ENCODE measurements at regions not wholly inside any gene's neighbourhood (a gene's known extent, or its start where the extent isn't known, plus 50 kb on each side); places are given as distances from the start of the nearest gene placed in this dataset.
"Not testable (repeated sequence)": the region's sequence is repeated elsewhere in the genome, so short reads cannot be mapped to it uniquely, and the experiment has no call there.

DNA sequence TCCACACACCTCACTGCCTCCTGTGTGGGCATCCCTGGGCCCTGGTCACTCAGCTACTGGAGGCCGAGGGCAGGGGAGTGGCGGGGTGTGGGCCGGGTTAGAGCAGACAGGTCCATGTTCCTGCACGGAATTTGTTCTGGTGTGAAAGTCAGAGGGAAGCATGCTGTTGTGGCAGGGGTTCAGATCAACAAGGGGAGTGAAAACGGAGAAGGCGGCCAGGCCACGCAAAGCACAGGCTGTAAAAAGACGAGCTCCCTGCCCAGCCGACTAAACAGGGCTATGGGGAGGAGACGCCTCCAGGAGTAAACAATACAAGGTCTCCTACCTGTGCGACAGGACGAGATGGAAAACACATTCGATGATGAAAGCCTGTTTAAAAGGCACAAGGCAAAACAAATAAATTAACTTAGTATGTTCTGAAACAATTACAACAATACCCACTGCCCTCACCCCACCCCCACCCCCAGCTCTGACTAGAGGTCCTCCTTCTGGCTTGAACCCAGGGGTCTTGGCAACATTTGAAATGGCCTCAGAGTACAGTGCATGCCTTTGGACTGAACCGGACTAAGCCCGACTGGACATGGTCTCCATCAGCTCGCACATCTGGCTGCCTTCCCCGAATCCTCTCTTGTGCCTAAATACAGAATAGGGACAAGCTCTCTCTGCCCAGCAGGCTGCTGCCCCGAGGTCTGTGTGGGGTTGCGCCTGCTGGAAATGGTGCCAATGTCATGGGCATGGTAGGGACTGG is 274.9 kb upstream of the DIO3 start:
- no peak for DNase-seq (ENCODE audit: low read depth)

DNA sequence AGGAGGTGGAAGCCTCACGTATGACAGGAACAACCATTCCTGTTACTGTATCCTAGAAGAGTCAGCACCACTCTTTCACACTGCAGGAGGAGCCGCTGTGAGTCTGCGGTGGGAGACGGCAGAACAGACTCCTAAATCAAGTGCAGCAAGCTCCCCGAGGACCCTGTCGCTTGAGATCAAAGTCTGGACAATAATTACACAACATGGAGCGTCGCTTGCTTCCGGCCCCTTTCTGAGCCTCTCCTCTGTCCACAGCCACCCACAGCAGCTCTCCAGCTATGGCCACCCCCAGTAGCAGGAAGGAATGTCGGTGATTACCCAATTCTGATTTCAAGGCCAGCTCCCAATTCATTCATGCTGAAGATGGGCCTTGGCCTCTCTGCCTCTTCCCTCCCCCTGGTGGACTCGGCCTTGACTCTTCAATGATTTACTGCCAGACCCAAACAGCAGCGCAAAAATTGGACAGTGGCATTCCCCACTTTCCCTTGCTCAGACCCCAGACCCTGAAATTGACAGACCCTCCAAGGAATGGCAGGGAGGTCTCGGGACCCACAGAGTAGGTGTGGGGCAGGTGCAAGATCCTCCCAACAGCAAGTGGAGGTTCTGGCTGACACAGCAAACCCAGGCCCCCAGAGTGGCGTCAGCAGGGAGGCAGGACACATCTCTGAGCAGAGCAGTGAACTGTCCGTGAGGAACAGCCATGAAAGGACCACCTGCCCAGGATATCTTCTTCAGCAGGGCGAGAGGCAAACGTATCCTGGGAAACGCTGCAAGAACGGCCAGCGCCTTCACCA is 272.7 kb upstream of the DIO3 start:
- no peak for DNase-seq (ENCODE audit: low read depth)

DNA sequence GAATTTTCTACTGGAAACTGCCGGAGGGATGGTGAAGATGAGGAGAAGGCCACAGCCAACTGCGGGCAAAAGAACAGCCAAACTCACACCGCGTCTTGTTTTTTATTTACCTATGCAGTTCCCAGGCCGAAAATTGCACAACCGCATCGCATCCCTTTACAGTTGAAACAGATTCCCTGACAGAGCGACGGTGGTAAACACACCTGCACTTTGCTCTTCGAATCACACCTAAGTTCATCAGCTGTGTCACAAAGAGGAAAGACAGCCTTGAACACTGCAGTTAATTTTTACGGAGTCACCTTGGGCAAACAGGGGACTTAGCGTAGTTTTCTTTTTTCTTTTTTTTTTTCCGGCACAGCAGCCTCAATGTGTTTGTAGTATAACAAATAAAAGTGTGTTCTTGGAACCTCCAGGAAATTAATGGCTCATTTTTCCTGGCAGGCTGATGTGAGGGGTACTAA is 272.0 kb upstream of the DIO3 start:
- DNase-seq (ENCODE audit: low read depth) = no peak

DNA sequence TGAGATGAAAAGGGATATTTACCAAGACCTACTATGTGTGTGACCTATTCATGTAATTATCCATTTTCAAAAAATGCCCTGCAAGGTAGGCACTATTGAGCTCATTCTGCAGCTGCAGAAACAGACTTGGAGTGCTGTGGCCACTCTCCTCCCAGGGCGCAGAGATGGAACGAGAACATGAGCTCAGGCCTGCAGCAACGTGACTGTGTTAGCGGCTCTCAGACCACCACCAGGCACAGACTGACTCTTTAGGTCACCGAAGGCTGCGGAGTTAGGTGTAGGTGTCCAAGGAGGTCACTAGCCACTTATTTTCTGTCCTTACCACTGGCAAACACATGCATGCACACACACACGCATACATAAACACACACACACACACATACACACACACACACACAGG is 271.4 kb upstream of the DIO3 start:
- DNase-seq (ENCODE audit: low read depth) = no peak

DNA sequence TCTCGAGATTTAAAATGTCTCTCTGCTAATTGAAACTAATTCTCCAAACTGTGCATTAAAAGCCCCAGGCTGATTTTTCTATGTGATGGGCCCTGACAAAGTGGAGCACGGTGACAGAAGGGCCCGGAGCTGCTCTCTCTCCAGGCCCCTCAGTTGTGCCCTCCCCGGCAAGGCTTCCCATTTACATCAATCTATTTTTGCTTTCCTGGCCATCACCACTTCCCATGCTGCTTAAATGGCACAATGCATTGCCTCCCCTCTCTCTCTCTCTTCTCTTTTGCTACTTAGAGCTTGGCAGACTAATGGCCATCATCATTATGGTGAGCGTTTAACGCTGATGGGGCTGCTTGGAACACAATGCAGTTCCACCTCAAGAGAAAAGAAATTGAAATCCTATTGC is 270.7 kb upstream of the DIO3 start:
- no peak for DNase-seq (ENCODE audit: low read depth)

DNA sequence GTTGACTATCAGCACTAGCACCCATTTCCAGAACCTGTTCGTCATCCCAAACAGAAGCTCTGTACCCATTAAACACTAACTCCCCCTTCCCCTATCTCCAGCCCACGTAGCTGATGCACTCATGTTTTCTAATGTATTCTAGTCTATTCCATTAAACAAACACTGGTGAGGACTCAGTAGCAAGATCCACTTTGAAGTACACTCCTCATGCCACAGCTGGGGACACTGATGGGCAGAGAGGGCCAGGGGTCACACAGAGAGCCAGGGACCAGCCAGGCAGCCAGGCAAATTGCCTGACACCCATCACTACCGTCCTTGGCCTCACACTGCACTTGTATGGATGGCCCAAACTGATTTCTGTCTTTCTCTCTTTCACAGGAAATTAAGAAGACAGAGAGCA is 269.9 kb upstream of the DIO3 start:
- no peak for DNase-seq (ENCODE audit: low read depth)

DNA sequence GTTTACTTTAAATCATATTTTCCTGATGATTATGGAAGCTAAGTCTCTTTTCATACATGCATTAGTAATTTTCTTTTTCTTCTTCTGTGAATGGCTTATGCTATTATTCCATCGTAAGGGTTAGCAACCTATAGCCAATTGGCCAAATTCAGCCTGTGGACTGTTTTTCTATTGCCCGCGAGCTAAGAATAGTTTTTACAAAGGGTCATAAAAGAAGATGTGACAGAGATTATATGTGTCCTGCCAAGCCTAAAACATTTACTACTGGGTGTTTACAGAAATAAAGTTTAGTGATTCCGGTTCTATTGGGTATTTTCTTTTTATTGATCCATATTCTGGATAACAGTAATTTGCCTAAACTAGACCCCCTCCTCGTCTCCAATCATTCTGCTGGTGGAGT is 268.8 kb upstream of the DIO3 start:
- DNase-seq (ENCODE audit: low read depth) = no peak

DNA sequence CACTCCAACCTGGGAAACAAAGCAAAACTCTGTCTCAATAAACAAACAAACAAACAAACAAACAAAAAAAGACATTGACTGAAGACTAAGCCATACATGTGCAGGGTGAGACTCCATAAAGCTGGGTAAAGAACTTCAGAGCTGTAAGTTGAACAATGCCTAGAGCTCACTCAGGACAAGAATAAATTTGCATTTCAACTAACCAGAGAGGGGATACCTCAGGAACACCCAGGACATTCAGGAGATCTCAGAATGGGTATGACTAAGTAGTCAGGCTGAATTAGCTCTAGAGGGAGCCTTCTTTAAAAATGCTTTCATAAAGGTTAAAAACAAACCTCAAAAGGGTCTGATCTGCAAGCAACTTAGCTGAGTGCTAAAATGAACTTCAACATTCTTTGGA is 267.7 kb upstream of the DIO3 start:
- no peak for DNase-seq (ENCODE audit: low read depth)

DNA sequence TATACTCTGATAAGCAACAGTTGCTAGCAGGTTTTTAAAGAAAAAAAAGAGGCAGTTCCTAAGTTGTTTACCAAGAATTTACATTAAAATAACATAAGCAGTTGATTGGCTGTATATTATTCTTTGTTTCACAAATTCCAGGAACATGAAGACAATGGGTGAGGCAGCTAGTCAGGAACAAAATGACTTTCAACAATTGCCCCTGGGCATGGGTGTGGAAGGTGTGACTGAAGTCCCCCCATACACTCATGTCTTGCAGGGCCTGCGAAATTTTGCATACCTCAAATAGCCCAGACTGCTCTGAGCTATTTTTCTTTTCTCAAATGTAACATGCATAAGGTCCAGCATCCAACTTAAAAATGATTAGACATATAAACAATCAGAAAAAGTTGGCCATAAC is 267.2 kb upstream of the DIO3 start:
- DNase-seq (ENCODE audit: low read depth) = no peak

DNA sequence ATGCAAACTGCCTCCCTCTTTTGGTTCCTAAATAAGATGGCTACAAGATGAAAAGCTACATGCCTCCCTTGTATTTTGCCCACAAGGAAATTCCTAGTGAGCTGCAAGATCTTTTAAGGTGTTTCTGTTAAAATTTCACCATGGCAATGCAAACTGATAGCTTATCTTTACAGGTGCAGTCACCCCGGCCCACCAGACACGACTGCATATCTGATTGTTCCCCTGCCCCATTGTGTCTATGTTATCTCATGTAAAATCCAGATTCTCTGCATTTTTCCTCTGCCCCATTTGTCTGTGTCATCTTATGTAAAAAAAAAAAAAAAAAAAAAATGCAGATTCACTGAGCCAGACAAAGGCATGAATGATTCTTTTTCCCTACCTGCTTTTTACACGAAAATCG is 261.5 kb upstream of the DIO3 start:
- not testable (repeated sequence) for DNase-seq (ENCODE audit: low read depth)

DNA sequence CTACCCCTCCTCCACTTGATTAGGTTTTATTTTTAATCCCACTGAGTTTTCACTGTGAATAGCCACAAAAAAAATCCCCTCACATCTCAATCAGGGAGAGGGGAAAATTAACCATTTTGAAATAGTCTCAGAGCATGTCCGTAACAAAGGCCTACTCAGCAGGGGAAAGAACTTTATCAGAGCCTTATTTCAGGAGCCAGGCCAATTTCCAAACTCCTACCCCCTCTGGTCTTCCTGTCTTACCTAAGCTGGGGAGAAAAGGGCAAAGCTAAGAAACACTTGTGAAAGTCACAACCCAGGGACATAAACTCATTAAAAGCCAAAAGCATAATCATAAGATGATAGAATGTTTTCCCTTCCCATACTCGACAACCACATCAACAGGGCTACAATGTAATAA is 260.3 kb upstream of the DIO3 start:
- no peak for DNase-seq (ENCODE audit: low read depth)

DNA sequence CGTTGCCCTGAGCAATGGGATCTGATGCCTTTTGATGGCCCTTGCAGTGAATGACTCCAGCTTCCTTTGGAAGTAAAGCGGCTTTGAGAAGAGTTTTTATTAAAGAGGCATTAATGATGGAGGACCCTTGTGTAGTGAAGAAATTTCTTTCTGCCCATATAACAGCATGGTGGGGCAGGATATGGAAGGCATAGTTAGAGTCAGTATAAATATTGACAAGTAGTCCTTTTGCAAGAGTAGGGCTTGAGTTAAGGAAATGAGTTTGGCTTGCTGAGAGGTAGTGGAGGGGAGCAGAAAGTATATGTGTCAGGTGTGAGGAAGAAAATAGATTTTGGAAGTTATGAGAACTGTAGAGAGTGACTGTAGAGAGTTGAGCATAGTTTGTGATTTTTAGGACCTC is 254.1 kb upstream of the DIO3 start:
- DNase-seq (ENCODE audit: low read depth) = not testable (repeated sequence)

DNA sequence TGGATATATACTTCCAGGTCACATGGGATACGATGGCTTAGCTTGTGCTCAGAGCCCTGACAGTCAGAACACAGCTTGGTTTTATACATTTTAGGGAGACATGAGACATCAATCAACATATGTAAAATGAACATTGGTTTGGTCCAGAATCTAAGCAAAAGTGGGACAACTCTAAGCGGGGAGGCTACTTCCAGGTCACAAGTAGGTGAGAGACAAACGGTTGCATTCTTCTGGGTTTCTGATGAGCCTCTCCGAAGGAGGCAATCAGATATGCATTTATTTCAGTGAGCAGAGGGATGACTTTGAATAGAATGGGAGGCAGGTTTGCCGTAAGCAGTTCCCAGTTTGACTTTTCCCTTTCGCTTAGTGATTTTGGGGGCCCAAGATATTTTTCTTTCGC is 250.1 kb upstream of the DIO3 start:
- not testable (repeated sequence) for DNase-seq (ENCODE audit: low read depth)

DNA sequence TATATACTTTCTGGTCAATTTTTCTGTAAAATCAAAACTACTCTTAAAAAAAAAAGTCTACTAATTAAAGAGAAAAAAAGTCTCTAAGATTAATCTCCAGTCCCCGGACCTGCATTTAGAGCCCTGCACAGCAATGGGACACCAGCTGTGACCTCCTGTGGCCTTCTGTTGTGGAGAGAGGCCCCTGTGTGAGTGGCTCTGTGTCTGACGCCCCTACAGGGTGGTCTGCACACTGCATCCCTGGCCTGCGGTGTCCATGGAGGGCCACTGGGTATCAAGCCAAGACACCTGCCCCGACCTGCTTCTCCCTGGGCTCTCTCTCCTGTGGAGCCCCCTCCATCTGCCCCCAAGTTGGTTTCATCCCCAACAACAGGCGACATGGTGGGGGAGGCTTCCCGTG is 248.0 kb upstream of the DIO3 start:
- no peak for DNase-seq (ENCODE audit: low read depth)

DNA sequence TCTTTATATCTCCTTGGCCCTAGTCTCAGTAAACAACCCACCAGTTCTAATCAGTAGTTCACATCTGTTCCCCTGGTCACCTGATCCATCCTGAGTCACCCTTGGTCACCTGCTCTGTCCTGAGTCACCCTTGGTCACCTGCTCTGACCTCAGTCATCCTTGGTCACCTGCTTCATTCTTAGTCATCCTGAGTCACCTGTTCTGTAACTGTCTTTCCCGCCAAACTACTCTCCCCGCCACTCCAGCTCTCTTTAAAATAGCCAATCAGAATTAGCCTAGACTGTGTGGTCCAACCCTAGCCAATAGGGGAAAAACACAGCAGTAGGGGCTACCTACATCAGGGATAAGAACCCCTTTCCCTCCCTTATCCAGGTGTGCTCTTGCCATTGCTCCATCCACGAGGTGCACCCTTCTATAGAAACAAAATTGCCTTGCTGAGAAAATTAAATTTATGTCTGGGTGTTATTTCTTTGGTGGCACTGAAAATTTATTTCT is 245.4 kb upstream of the DIO3 start:
- no peak for DNase-seq (ENCODE audit: low read depth)

DNA sequence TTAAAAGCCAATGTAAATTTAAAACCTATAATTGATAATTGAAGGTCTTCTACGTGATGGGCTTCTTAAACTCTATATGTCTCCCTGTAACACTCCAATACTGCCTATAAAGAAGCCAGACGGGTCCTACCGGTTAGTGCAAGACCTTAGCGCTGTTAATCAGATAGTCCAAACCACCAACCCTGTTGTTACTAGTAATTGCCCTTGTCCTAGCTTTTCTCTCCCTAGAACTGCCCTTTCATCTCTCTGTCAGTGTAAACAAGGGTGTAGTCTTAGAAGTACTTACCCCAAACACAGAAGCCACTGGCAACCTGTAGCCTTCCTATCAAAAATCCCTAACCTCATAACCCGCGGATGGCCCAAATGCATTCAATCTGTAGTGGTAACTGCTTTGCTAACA is 243.0 kb upstream of the DIO3 start:
- DNase-seq (ENCODE audit: low read depth) = no peak

DNA sequence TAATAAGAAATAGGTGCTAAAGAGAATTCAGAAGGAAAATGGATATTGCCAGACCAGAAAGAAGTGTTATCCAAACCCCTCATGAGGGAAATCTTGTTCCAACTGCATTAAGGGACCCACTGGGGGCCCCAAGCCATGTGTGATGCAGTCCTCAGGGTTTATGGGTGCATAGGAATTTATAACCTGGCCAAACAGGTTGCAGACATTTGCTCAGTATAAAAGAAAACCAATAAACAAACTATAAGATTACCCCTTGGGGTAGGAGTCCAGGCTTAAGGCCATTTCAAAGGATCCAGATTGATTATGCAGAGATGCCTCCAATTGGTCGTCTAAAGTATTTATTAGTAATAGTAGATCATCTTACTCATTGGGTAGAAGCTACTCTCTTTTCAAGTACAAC is 240.9 kb upstream of the DIO3 start:
- DNase-seq (ENCODE audit: low read depth) = no peak

DNA sequence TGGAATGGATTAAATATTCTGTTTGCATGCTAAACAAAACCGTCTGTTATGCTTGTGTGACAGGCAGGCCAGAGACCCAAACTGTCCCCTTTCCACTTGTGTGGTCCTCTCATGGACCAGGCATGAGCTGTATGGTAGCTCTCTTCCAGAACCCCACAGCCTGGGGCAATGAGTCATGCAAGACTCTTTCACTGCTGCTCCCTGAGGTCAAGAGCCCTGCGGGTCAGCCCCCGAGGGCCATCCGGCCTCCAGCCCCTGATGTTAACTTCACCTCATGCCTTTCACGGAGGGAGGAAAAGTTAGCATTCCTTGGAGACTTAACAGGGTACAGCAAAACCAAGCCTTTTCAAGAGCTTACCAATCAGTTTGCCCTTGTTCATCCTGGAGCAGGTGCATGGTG is 239.1 kb upstream of the DIO3 start:
- no peak for DNase-seq (ENCODE audit: low read depth)

DNA sequence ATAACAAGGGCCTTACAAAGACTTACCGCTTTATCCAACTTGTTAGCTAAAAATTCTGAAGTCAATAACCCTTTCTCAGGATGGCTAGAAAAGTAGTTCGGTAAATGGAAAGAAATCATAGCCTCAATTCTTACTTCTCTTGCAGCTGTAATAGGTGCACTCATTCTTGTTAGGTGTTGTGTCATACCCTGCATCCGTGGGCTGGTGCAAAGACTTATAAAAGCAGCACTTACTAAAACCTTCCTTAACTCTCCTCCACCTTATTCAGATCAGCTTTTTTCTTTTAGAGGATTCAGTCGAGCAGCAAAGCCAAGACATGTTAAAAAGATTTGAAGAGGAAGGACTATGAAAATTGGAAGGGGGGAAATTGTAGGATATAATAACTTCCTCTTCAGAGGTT is 238.2 kb upstream of the DIO3 start:
- no peak for DNase-seq (ENCODE audit: low read depth)

DNA sequence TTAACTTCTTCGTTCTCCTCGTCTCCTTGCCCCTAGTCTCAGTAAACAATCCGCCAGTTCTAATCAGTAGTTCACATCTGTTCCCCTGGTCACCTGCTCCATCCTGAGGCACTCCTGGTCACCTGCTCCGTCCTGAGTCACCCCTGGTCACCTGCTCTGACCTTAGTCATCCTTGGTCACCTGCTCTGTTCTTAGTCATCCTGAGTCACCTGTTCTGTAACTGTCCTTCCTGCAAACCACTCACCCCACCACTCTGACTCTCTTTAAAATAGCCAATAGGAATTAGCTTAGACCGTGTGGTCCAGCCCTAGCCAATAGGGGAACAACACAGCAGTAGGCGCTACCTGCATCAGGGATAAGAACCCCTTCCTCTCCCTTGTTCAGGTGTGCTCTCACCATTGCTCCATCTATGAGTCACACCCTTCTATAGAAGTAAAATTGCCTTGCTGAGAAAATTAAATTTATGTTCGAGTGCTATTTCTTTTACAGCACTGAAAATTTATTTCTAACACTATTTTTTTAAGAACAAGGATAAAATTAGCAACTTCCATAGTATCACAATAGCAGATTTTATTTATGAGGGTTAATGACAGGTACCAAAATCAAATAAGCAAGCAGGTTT is 237.6 kb upstream of the DIO3 start:
- DNase-seq (ENCODE audit: low read depth) = not testable (repeated sequence)

DNA sequence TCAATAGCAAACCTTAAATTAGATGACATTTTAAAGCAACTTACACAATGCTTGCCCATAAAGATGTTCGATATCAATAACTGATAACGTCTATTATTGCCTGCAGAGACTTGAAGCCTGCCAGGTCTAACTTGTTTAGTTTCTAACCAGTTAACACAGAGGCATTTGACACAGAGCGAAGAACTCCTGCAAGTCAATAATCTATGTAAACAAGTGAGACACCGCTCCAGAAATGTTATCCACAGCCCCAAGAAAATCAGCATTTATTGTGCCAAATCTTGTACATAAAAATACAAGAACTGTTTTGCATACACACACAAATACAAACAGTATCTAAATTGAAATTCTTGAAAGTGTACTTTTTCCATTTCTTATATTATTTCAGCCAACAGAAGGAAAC is 236.0 kb upstream of the DIO3 start:
- DNase-seq (ENCODE audit: low read depth) = no peak

DNA sequence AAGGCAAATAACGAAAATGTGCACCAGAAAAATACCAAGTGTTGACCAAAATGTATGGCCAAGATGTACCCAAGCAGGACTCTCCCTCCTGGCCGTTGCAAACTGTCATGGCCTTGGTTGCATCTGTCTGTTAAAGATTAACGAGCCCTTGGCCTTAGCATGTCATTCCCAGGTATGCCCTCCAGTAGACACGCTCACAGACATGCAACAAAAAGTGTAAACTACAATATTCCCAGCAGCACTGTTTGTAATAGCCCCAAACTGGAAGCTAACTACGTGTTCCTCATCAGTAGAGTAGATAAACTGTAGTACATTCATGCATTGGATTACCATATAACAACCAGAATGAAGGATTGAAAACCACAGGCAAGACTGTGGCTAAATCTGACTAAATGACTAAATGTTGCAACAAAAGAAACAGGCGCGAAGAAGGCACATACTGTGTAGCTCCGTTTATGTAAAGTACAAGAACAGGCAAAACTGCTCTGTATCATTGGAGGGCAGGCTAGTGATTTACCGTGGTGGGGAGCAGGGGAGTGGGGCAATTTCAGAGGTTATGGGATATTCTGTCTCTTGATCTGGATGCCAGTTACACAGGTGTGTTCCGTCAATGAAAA is 232.8 kb upstream of the DIO3 start:
- DNase-seq (ENCODE audit: low read depth) = no peak
